IMR-90 (cell line): ENCODE measurements at regions not wholly inside any gene's neighbourhood (a gene's known extent, or its start where the extent isn't known, plus 50 kb on each side); places are given as distances from the start of the nearest gene placed in this dataset.

Experiments
- ATAC-seq: fragments of 200-7000 bp; cut with Tn5 transposase; 2 replicates; pipeline ENCODE4 v1.9.1; 2020; ENCODE audit warnings: low read depth, mild to moderate bottlenecking, moderate library complexity
- BruUV-seq: library from RNA; stranded (reverse); fragments of 400-500 nt; replicated peaks from 2 replicates; lab custom pipeline; 2021; lab: Mats Ljungman, UMichigan
- CTCF ChIA-PET: fragments of 300-600 bp; formaldehyde crosslinking; extraction: SDS; loops from one replicate; lab custom pipeline; 2021; ENCODE audit warnings: antibody characterized with exemption; lab: Yijun Ruan, JAX
- POLR2A ChIA-PET: fragments of 300-600 bp; sonication (Branson Sonifier 250); formaldehyde crosslinking; loops from one replicate; lab custom pipeline; 2022; ENCODE audit warnings: antibody characterized with exemption; ENCODE audit not compliant: unreplicated experiment; lab: Charles Lee
- DNase-seq: peaks from one replicate; pipeline ENCODE4 v3.0.0; 2013
- H2AFZ ChIP-seq: replicated peaks from 2 replicates; pipeline ENCODE3; 2013; ENCODE audit warnings: low read length, mild to moderate bottlenecking; ENCODE audit not compliant: poor library complexity
- H2AK5ac ChIP-seq: 2 replicates; pipeline ENCODE4 v1.6.1; 2013; ENCODE audit warnings: low read depth, low read length, inconsistent platforms
- H2AK9ac ChIP-seq: replicated peaks from 2 replicates; pipeline ENCODE3; 2013; ENCODE audit warnings: mild to moderate bottlenecking, low read depth, low read length, moderate library complexity; ENCODE audit not compliant: poor library complexity
- H2BK120ac ChIP-seq: 2 replicates; pipeline ENCODE4 v1.6.1; 2013; ENCODE audit warnings: low read depth, low read length, inconsistent platforms
- H2BK15ac ChIP-seq: 3 replicates; pipeline ENCODE4 v1.6.1; 2013; ENCODE audit warnings: low read depth, low read length, inconsistent platforms
- H2BK20ac ChIP-seq: 2 replicates; pipeline ENCODE4 v1.6.1; 2013; ENCODE audit warnings: low read depth, mild to moderate bottlenecking, inconsistent platforms, low read length, moderate library complexity
- H2BK5ac ChIP-seq: 2 replicates; pipeline ENCODE4 v1.6.1; 2013; ENCODE audit warnings: mild to moderate bottlenecking, low read depth, low read length, inconsistent platforms; ENCODE audit not compliant: poor library complexity, severe bottlenecking
- H3K14ac ChIP-seq: replicated peaks from 2 replicates; pipeline ENCODE4 v1.6.1; 2013; ENCODE audit warnings: low read depth, low read length, inconsistent platforms
- H3K18ac ChIP-seq: 2 replicates; pipeline ENCODE4 v1.6.1; 2013; ENCODE audit warnings: low read depth, low read length, control low read depth
- H3K23ac ChIP-seq: 2 replicates; pipeline ENCODE4 v1.6.1; 2013; ENCODE audit warnings: low read depth, low read length, inconsistent platforms
- H3K27ac ChIP-seq: 2 replicates; pipeline ENCODE4 v1.5.1; 2013; ENCODE audit warnings: mild to moderate bottlenecking, control low read depth, low read length; ENCODE audit not compliant: insufficient read depth
- H3K27me3 ChIP-seq: 2 replicates; pipeline ENCODE4 v1.6.1; 2013; ENCODE audit warnings: low read length; ENCODE audit not compliant: control insufficient read depth, insufficient read depth
- H3K36me3 ChIP-seq: 2 replicates; pipeline ENCODE4 v1.6.1; 2013; ENCODE audit warnings: low read length, mixed read lengths; ENCODE audit not compliant: control insufficient read depth, insufficient read depth
- H3K4ac ChIP-seq: 2 replicates; pipeline ENCODE4 v1.6.1; 2013; ENCODE audit warnings: low read depth, low read length, inconsistent platforms
- H3K4me1 ChIP-seq: 2 replicates; pipeline ENCODE4 v1.6.1; 2013; ENCODE audit warnings: low read length, mixed read lengths; ENCODE audit not compliant: control insufficient read depth, insufficient read depth
- H3K4me2 ChIP-seq: 2 replicates; pipeline ENCODE4 v1.6.1; 2013; ENCODE audit warnings: low read depth, mild to moderate bottlenecking, control low read depth, low read length, moderate library complexity
- H3K4me3 ChIP-seq: 2 replicates; pipeline ENCODE4 v1.5.1; 2013; ENCODE audit warnings: low read depth, mild to moderate bottlenecking, control low read depth, low read length, moderate library complexity; ENCODE audit not compliant: insufficient read depth
- H3K56ac ChIP-seq: 2 replicates; pipeline ENCODE4 v1.6.1; 2013; ENCODE audit warnings: low read length, inconsistent platforms; ENCODE audit not compliant: insufficient read depth; ENCODE audit errors: extremely low read depth
- H3K79me1 ChIP-seq, 2 experiments: 2 replicates each; pipeline ENCODE4 v1.6.1; 2013; ENCODE audit warnings: low read length in 2 of 2, inconsistent platforms in 1 of 2, low read depth in 1 of 2
- H3K9ac ChIP-seq: 2 replicates; pipeline ENCODE4 v1.6.1; 2013; ENCODE audit warnings: low read depth, low read length, control low read depth
- H3K9me1 ChIP-seq: 2 replicates; pipeline ENCODE4 v1.6.1; 2013; ENCODE audit warnings: low read length, inconsistent platforms; ENCODE audit not compliant: insufficient read depth
- H3K9me3 ChIP-seq: 2 replicates; pipeline ENCODE4 v1.6.1; 2013; ENCODE audit warnings: low read length; ENCODE audit not compliant: control insufficient read depth, insufficient read depth
- H4K20me1 ChIP-seq: 2 replicates; pipeline ENCODE4 v1.6.1; 2013; ENCODE audit warnings: low read length, inconsistent platforms; ENCODE audit not compliant: insufficient read depth
- H4K5ac ChIP-seq: 2 replicates; pipeline ENCODE4 v1.6.1; 2013; ENCODE audit warnings: mild to moderate bottlenecking, low read depth, low read length, control low read depth
- H4K8ac ChIP-seq, 2 experiments: 2 replicates each; pipeline ENCODE4 v1.6.1; 2013; ENCODE audit warnings: low read depth in 2 of 2, low read length in 2 of 2, control low read depth in 1 of 2, inconsistent platforms in 1 of 2
- H4K91ac ChIP-seq: 2 replicates; pipeline ENCODE4 v1.6.1; 2013; ENCODE audit warnings: low read depth, low read length, inconsistent platforms; ENCODE audit not compliant: insufficient read depth
- BHLHE40 ChIP-seq: fragments of 150-350 bp; IDR thresholded peaks from 2 replicates; pipeline ENCODE4 v1.6.1; 2016; ENCODE audit warnings: mild to moderate bottlenecking, low read depth, low read length
- CEBPB ChIP-seq: IDR thresholded peaks from 2 replicates; pipeline ENCODE4 v1.6.1; 2012; ENCODE audit warnings: low read depth, low read length, improper control_type of control experiment
- CHD1 ChIP-seq: IDR thresholded peaks from 2 replicates; pipeline ENCODE4 v1.6.1; 2012; ENCODE audit warnings: low read depth, low read length, improper control_type of control experiment
- CTCF ChIP-seq: conservative IDR thresholded peaks from 2 replicates; pipeline ENCODE4 v1.5.1; 2012; ENCODE audit warnings: mild to moderate bottlenecking, low read depth, low read length, improper control_type of control experiment
- ELK1 ChIP-seq: fragments of 150-350 bp; IDR thresholded peaks from 2 replicates; pipeline ENCODE4 v1.6.1; 2016; ENCODE audit warnings: low read depth, mild to moderate bottlenecking, low read length, moderate library complexity, borderline replicate concordance
- FOS ChIP-seq: fragments of 150-350 bp; IDR thresholded peaks from 2 replicates; pipeline ENCODE4 v1.6.1; 2016; ENCODE audit warnings: low read depth, low read length
- MAZ ChIP-seq: IDR thresholded peaks from 2 replicates; pipeline ENCODE4 v1.6.1; 2012; ENCODE audit warnings: low read depth, mild to moderate bottlenecking, low read length, improper control_type of control experiment, moderate library complexity, borderline replicate concordance
- MXI1 ChIP-seq: IDR thresholded peaks from 2 replicates; pipeline ENCODE4 v1.6.1; 2012; ENCODE audit warnings: low read depth, mild to moderate bottlenecking, low read length, moderate library complexity, borderline replicate concordance
- NFE2L2 ChIP-seq: fragments of 150-350 bp; IDR thresholded peaks from 2 replicates; pipeline ENCODE4 v1.6.1; 2016; ENCODE audit warnings: low read depth, mild to moderate bottlenecking, low read length
- POLR2A ChIP-seq: IDR thresholded peaks from 2 replicates; pipeline ENCODE4 v1.6.1; 2012; ENCODE audit warnings: mild to moderate bottlenecking, low read depth, low read length
- RAD21 ChIP-seq: IDR thresholded peaks from 2 replicates; pipeline ENCODE4 v1.6.1; 2012; ENCODE audit warnings: low read length, improper control_type of control experiment
- RCOR1 ChIP-seq: IDR thresholded peaks from 2 replicates; pipeline ENCODE4 v1.6.1; 2012; ENCODE audit warnings: mild to moderate bottlenecking, low read length, improper control_type of control experiment; ENCODE audit not compliant: insufficient replicate concordance
- RFX5 ChIP-seq: IDR thresholded peaks from 2 replicates; pipeline ENCODE4 v1.8.0; 2012; ENCODE audit warnings: low read depth, mild to moderate bottlenecking, low read length, moderate library complexity
- SMC3 ChIP-seq: fragments of 150-350 bp; IDR thresholded peaks from 2 replicates; pipeline ENCODE4 v1.6.1; 2016; ENCODE audit warnings: low read depth, mild to moderate bottlenecking, antibody characterized with exemption, low read length, moderate library complexity
- USF2 ChIP-seq: fragments of 150-350 bp; IDR thresholded peaks from 2 replicates; pipeline ENCODE4 v1.6.1; 2017; ENCODE audit warnings: mild to moderate bottlenecking, antibody characterized with exemption, low read length, low read depth
- WGBS, 2 experiments: methylation state at CpG; one replicate each; pipeline versions ENCODE4 v1.1.5 to v1.1.7; 2013; ENCODE audit warnings: missing lambda C conversion rate in 2 of 2; ENCODE audit not compliant: insufficient read length in 1 of 2; ENCODE audit errors: extremely low coverage in 2 of 2; 5-methylcytosine and 5-hydroxymethylcytosine counted together
- dilution Hi-C: fragments of 300-500 bp; cut with HindIII; formaldehyde crosslinking; loops from one replicate; pipeline ENCODE4 v1.14.3; 2018; ENCODE audit warnings: low sequenced_read_pairs; ENCODE audit not compliant: unreplicated experiment
- in situ Hi-C: fragments of 300-500 bp; cut with MboI; formaldehyde crosslinking; loops from 3 replicates; pipeline ENCODE4 v1.14.3; 2019; ENCODE audit warnings: low sequenced_read_pairs, inconsistent platforms, mixed read lengths
- intact Hi-C: fragments of 100-400 bp; cut with micrococcal nuclease; formaldehyde crosslinking; loops from 2 replicates; pipeline ENCODE4 v1.10.0; 2022

GRCh38 chr5:176133877-176134276 lies 104.3 kb upstream of the SIMC1 start:
- Histone ChIP-seq H2AFZ (no peak overlapping the region), H3K14ac (no peak overlapping the region), H3K18ac (no peak overlapping the region), H3K4me3 (no peak overlapping the region), H2BK120ac (no peak overlapping the region), H3K79me1 (no peaks in the 10 kb centered on the region), H2BK5ac (no peak overlapping the region), H3K36me3 (no peaks in the 10 kb centered on the region), H3K9me3 (no peaks in the 10 kb centered on the region; the same call in 1 of the 2 replicates), H3K4ac (no peak overlapping the region), H3K4me2 (no peak overlapping the region), H4K5ac (no peak overlapping the region), H3K9ac (no peak overlapping the region), H2BK20ac (no peak overlapping the region), H3K56ac (no peak overlapping the region), H4K20me1 (no peaks in the 10 kb centered on the region), H3K23ac (no peak overlapping the region), H3K4me1 (no peaks in the 10 kb centered on the region), H2AK9ac (no peak overlapping the region), H4K8ac (no peak overlapping the region), H4K91ac (no peak overlapping the region), H3K27me3 (peaks cover 27% of the 10 kb centered on the region), H2AK5ac (no peak overlapping the region), H3K9me1 (no peaks in the 10 kb centered on the region), H3K27ac (no peak overlapping the region), H2BK15ac (no peak overlapping the region)
- no peak for TF ChIP-seq RCOR1
- no peak for TF ChIP-seq RAD21
- no peak for TF ChIP-seq ELK1
- no peak for TF ChIP-seq POLR2A
- no peak for TF ChIP-seq CTCF
- TF ChIP-seq RFX5: no peak
- no peak for TF ChIP-seq NFE2L2
- TF ChIP-seq USF2: no peak
- TF ChIP-seq CEBPB: no peak
- no peak for TF ChIP-seq CHD1
- TF ChIP-seq MXI1: no peak
- TF ChIP-seq BHLHE40: no peak
- no peak for TF ChIP-seq SMC3
- no peak for TF ChIP-seq MAZ
- no peak for TF ChIP-seq FOS
- POLR2A ChIA-PET: no interaction called here
- ATAC-seq (no peak), DNase-seq (no peak)
- BruUV-seq: no TSS peak
- in situ Hi-C loops: no loop called here
- intact Hi-C loops: no loop called here
- CTCF ChIA-PET: no interaction called here
- dilution Hi-C loops: no loop called here
- WGBS, 2 experiments: 23% methylated on average over 2 of the region's 15 CpGs; no CpG with 5 or more reads in 1 of the 2 experiments
